NCI-H510A (cell line): ENCODE measurements at regions not wholly inside any gene's neighbourhood (a gene's known extent, or its start where the extent isn't known, plus 50 kb on each side); places are given as distances from the start of the nearest gene placed in this dataset.
A peak's percentile ranks its signal among the peaks of the same experiment; 100 is the strongest.

Experiments
- DNase-seq: peaks from one replicate; lab custom pipeline; 2025; lab: John Stamatoyannopoulos, UW

DNA sequence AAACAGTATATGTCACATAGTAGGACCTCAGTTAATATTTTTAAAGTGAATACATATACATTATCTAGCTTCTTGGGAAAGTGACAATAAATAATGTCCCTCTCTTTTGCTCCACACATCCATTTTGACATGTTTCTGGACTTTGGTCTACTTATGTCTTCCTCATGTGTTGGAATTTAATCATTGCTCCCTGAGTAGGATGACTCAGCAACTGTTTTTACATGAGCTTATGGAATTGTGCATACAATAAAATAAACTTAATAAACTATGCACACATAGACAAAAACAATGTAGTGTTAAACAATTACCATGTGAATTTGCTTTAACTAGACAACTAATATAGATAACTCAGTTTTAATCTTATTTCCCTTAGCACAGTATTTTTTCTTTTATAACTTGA is 503.8 kb downstream of the TFAP2B start:
- DNase-seq, result no peak

DNA sequence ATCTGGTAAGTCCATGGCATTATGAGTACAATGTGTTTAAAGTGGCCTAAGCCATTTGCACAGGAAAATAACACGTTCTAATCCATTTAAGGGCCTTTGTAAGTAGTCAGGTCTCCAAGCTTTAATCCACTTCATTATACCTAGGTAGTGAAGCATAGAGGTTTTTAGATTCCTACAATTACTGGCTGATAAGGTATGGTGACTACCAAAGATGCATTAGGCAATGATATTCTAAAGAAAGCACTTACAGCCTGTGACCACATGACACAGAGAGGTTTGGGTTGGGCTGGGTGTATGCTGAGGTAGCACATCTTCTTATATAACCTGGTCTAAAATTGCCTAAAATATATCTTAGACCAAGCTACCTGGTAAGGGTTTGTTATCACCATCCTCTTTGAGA is 504.4 kb downstream of the TFAP2B start:
- DNase-seq, result no peak

DNA sequence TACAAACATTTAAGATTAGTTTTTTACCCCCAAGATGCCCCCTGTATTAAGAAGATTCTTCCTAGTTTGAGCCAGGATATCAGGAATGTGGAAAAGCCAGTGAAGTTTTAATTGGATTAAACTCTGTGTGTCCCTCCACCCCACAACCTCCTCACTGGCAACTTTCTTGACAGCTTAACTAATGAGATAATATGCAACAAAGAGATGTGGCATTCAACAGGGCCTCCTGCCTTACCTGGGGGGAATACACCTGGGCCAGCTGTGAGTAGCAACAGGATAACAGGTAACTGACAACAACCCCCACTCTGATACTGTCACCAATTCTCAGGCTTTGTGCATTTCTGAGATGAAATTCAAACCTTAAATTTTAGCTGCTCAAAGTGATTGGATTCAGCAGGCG is 512.3 kb downstream of the TFAP2B start:
- DNase-seq, result no peak

DNA sequence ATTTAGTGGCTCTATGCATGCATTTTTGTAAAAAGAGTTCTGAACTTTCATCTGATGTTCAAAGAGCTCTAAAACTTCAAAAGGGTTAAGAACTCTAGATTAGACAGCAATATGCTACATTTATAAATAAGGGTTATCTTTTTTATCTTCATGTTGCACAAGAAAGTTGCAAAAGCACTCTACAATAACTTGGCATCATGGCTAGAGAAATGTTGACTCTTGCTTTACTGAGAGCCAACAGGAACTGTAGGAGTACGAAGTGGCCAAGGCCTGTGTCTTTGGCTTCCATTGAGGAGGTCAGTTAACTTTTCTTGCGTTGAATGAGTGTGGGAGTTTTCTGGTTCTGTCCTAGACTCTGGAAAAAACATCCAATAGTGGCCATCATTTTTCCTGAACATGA is 516.9 kb downstream of the TFAP2B start:
- DNase-seq, result no peak

DNA sequence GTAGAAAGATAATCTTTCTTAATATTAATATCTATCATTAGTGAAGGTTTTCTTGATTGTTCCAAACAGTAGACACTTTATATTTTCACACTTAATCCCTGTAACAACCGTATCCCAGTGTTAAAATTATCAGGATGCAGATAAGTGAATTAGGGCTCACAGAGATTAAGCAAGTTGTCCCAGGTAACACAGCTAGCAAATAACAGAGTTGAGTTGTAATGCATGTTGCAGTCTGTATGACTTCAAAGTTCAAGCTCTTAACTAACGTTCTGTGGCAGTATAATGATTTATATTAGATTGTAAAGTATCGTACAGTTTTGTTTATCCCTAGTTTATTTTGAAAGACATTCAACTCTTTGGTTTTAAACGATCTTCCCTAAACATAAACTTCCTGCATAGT is 517.5 kb downstream of the TFAP2B start:
- no peak for DNase-seq

GRCh38 chr6:51337277-51337676 is 518.6 kb downstream of the TFAP2B start:
- no peak for DNase-seq

DNA sequence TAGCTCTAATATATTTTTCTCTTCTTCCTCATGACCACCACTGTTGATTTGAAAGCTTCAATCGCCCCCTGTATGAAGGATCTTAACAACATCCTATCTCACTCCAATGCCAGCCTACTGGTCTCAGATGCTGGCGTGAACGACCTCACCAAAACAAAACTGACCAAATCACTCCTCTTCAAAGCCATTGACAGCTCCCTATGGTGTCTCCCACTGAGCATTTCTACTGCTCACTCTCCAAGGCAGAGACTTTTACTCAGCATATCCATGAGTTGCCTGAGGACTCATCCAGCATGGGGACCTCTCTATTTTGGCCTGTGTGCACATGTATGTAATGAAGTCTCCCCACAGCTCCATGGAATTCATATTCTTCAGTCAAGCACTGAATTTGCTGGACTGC is 520.4 kb downstream of the TFAP2B start:
- DNase-seq, result no peak

DNA sequence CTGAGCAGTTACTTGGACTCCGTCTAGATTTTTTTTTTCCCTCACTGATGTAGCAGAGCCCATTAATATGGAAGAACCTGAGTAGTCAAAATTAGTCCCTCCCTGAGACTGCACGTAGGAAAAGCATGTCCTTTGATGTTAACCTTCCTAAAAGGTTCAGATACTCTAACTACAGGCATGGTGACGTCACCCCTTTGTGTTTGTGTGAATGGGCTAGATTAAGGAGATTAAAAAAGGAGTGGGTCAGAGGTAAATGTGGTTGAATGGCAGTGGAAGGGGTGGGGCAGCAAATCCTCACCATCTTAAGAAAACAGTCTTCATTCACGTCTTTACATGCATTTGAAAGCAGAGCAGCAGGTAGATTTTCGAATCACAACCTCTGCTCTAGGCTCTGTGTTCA is 521.1 kb downstream of the TFAP2B start:
- no peak for DNase-seq

DNA sequence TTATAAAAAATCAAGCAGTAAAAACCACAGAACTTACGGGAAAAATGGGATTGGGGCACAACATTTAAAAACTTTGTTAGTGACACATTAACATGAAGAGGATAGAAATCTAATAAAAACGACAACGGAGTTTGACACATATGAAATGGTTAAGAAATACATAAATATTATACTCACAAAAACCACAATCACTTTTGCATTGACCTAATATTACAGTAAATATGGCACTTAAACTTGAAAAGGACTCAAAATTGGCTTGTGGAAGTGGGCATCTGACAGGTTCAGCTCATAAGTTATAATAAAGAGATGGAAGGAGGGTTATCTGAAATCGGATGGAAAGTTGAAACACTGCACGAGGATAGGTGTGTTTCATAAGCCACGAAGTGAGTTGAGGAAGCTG is 523.7 kb downstream of the TFAP2B start:
- no peak for DNase-seq

DNA sequence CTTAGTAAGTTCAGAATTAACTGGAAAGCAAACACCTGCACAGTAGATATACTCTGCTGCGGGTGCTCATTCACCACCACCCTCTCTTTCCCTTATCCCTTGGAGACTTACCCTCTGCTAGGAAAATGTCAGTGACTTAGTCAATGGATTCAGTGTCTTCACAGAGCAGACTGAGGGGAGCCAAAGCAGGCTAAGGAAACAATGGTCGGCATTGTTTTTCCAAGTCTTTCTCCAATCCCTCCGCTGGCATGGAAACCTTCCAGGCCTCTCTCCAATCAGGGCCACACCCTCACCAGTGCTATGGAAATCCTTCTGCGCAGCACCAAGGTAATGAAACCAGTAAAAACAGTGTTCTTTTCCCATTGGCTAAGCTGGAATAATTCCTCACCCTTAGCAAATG is 531.2 kb downstream of the TFAP2B start:
- DNase-seq, result no peak

GRCh38 chr6:51350308-51350904 is 531.7 kb downstream of the TFAP2B start:
- no peak for DNase-seq

GRCh38 chr6:51352506-51353029 is 533.9 kb downstream of the TFAP2B start:
- DNase-seq, result no peak

- DNase-seq, result no peak
Observed at GRCh38 chr6:51360287-51360686, 541.6 kb downstream of the TFAP2B start.

- DNase-seq, result no peak
Observed at GRCh38 chr6:51365566-51365965, 546.9 kb downstream of the TFAP2B start.

DNA sequence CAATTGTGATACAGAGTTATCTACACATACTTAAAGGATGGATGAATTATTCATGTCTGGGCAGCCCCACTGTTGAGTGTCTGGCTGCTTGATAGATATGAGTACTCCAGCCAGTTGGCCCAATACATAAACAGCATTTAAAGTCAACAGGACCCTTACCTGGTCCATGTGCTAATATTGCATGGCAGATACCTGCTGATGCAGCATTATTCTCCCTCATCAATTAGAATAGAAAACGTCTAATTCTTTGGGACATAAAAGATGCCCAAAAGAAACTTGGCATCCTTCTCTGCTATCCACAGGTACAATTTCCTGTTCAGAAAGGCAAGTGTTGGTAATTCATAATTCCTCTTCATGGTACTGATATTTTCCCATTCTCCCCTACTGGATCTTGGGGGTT is 550.8 kb downstream of the TFAP2B start:
- no peak for DNase-seq

GRCh38 chr6:51382847-51383246 is 564.2 kb downstream of the TFAP2B start:
- no peak for DNase-seq

DNA sequence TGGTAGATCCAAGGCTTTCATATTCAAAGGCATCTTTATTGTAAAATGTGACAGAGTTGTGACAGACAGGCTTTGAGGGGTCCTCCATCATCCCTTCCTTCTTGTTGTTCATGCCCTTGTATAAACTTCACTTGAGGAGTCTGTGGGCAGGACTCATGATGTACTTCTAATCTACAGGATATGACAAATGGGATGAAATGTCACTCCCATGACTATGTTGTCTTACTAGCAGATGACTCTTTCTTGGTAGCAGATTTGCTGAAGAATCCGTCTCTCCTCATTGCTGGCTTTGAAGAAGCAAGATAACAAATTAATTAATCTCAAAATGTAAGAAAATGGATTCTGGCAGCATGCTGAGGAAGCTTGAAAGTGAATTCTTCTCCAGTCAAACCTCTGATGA is 566.1 kb downstream of the TFAP2B start:
- DNase-seq, result no peak

GRCh38 chr6:51386347-51386836 is 567.7 kb downstream of the TFAP2B start:
- no peak for DNase-seq

DNA sequence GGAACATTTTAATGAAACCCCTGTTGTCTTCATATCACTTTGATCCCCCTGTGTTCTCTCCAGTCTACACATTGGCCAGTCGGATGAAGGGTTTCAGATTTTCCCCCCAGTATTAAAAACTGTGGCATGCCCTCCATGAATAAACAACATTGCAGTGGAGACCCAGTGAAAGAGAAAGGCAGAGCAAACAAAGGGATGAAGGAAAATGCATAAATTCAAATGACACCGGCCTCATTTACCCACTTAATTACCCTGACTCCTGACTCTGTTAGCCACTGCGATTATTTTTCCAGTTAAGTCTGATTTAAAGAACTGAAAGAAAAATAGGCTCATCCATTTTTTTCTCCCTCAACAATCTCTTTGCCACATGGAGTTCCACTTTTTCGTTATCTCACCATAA is 569.2 kb downstream of the TFAP2B start:
- no peak for DNase-seq

- no peak for DNase-seq
Observed at GRCh38 chr6:51394061-51394460, 575.4 kb downstream of the TFAP2B start.

DNA sequence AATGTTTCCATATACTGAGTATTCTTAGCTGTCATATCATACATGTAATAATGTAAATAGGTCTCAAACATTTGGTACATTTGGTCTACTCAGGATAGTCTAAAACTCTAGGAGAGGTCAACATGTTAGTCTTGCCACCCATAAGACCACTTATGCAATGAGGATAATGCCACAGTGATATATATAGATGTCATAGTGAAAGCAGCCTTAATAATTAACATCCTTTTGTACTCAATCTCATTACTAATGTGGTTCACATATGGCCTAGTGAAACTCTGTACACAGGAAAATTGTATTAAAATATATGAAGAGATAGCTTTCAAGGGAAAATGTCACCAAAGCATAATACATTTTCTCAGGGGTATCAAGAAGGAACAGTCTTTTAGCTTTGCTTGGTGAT is 577.9 kb downstream of the TFAP2B start:
- no peak for DNase-seq

- DNase-seq, result peak; percentile 76
Observed at GRCh38 chr6:51398064-51398705, 579.5 kb downstream of the TFAP2B start.

DNA sequence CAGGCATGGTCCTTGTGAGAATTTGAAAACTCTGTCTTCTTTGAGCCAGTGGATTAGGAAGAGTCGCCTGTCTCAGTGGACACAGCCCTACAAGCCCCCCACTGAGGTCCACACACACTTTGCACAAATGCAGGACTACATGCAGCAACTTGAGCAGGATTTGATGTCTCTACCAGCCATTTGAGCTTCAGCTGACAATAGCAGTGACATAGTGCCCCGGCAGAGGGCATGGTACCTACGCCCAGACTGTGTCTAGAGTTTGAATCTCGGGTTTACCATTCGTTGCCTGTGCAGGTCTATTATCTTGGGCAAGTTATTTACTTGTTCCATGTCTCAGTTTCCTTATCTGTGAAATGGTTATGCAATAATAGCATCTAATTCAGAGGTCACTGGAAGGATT is 580.1 kb downstream of the TFAP2B start:
- no peak for DNase-seq

DNA sequence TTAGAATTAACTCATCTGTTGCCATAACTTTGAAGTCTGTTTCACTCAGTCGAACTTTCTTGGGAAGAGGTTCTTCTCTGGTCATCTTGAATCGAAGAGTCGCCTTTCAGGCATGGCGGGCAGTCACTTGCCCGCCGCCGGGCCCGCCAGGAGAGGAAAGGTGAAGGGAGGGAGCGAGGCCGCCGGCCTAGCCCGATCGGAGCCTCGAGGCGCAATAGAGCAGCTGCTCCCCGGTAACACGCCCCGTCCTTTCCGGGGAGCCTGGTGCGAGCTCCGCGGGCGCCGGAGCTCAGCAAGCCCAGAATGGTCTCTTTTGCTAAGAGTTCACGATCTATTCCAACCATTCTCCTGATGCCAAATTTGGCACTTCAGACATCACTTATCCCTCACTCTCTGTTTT is 591.8 kb downstream of the TFAP2B start:
- DNase-seq, result no peak
